ENCODE measurements at regions not wholly inside any gene's neighbourhood (a gene's known extent, or its start where the extent isn't known, plus 50 kb on each side); places are given as distances from the start of the nearest gene placed in this dataset.

GRCh38 chr6:165229216-165229615, 80.2 kb downstream of the C6orf118 start:
- Mint-ChIP-seq H3K4me1 (no peaks in the 10 kb centered on the region), H3K9me3 (peaks cover 8% of the 10 kb centered on the region), H3K27ac (no peak overlapping the region)

GRCh38 chr6:165227644-165228329, 81.6 kb downstream of the C6orf118 start:
- peaks cover 8% of the 10 kb centered on the region for H3K9me3 Mint-ChIP-seq
- H3K27me3 Mint-ChIP-seq: no peaks in the 10 kb centered on the region
- H3K27ac Mint-ChIP-seq: no peak overlapping the region
- no peak overlapping the region for H3K4me3 Mint-ChIP-seq
- no peaks in the 10 kb centered on the region for H3K4me1 Mint-ChIP-seq
- H3K36me3 Mint-ChIP-seq: no peaks in the 10 kb centered on the region

More at GRCh38 chr6:165229216-165229615, 80.2 kb downstream of the C6orf118 start:
- Mint-ChIP-seq H3K36me3 (no peaks in the 10 kb centered on the region), H3K27me3 (no peaks in the 10 kb centered on the region), H3K4me3 (no peak overlapping the region)

GRCh38 chr6:165223736-165224135, 85.7 kb downstream of the C6orf118 start:
- Mint-ChIP-seq H3K27me3 (no peaks in the 10 kb centered on the region), H3K4me3 (no peak overlapping the region)

GRCh38 chr6:165223101-165223500, 86.3 kb downstream of the C6orf118 start:
- Mint-ChIP-seq H3K4me1 (no peaks in the 10 kb centered on the region), H3K27me3 (no peaks in the 10 kb centered on the region), H3K36me3 (no peaks in the 10 kb centered on the region), H3K9me3 (peaks cover 15% of the 10 kb centered on the region), H3K27ac (no peak overlapping the region), H3K4me3 (no peak overlapping the region)

More at GRCh38 chr6:165223736-165224135, 85.7 kb downstream of the C6orf118 start:
- Mint-ChIP-seq H3K36me3 (no peaks in the 10 kb centered on the region), H3K27ac (no peak overlapping the region), H3K4me1 (no peaks in the 10 kb centered on the region), H3K9me3 (peaks cover 15% of the 10 kb centered on the region)

GRCh38 chr6:165222315-165223025, 86.9 kb downstream of the C6orf118 start:
- Mint-ChIP-seq H3K4me1 (no peaks in the 10 kb centered on the region), H3K36me3 (no peaks in the 10 kb centered on the region), H3K27me3 (no peaks in the 10 kb centered on the region), H3K9me3 (peaks cover 15% of the 10 kb centered on the region), H3K4me3 (no peak overlapping the region), H3K27ac (no peak overlapping the region)

- Mint-ChIP-seq H3K4me3 (no peak overlapping the region), H3K36me3 (no peaks in the 10 kb centered on the region), H3K4me1 (no peaks in the 10 kb centered on the region), H3K27ac (no peak overlapping the region), H3K9me3 (peaks cover 11% of the 10 kb centered on the region), H3K27me3 (no peaks in the 10 kb centered on the region)
Observed at GRCh38 chr6:165220045-165220444, 89.4 kb downstream of the C6orf118 start.

- Mint-ChIP-seq H3K4me1 (no peaks in the 10 kb centered on the region), H3K27me3 (no peaks in the 10 kb centered on the region), H3K4me3 (no peak overlapping the region), H3K36me3 (no peaks in the 10 kb centered on the region), H3K27ac (no peak overlapping the region), H3K9me3 (peaks cover 11% of the 10 kb centered on the region)
Observed at GRCh38 chr6:165219629-165220028, 89.8 kb downstream of the C6orf118 start.

GRCh38 chr6:165218829-165219228, 90.6 kb downstream of the C6orf118 start:
- Mint-ChIP-seq H3K4me1 (no peaks in the 10 kb centered on the region), H3K27ac (no peak overlapping the region), H3K36me3 (no peaks in the 10 kb centered on the region), H3K4me3 (no peak overlapping the region), H3K9me3 (peaks cover 11% of the 10 kb centered on the region), H3K27me3 (no peaks in the 10 kb centered on the region)

- H3K36me3 Mint-ChIP-seq: no peaks in the 10 kb centered on the region
- H3K27ac Mint-ChIP-seq: no peak overlapping the region
- H3K4me3 Mint-ChIP-seq: no peak overlapping the region
- no peaks in the 10 kb centered on the region for H3K4me1 Mint-ChIP-seq
- peaks cover under 1% of the 10 kb centered on the region for H3K9me3 Mint-ChIP-seq
- no peaks in the 10 kb centered on the region for H3K27me3 Mint-ChIP-seq
Observed at GRCh38 chr6:165206798-165207197, 102.6 kb downstream of the C6orf118 start.

- no peaks in the 10 kb centered on the region for H3K9me3 Mint-ChIP-seq
- no peaks in the 10 kb centered on the region for H3K36me3 Mint-ChIP-seq
- no peaks in the 10 kb centered on the region for H3K27me3 Mint-ChIP-seq
- H3K4me1 Mint-ChIP-seq: no peaks in the 10 kb centered on the region
- no peak overlapping the region for H3K4me3 Mint-ChIP-seq
- no peak overlapping the region for H3K27ac Mint-ChIP-seq
Observed at GRCh38 chr6:165205632-165206031, 103.8 kb downstream of the C6orf118 start.

- no peak overlapping the region for H3K27ac Mint-ChIP-seq
- no peaks in the 10 kb centered on the region for H3K36me3 Mint-ChIP-seq
Observed at GRCh38 chr6:165204807-165205545, 104.4 kb downstream of the C6orf118 start.

GRCh38 chr6:165200178-165200577, 109.2 kb downstream of the C6orf118 start:
- no peak overlapping the region for H3K27ac Mint-ChIP-seq
- no peak overlapping the region for H3K4me3 Mint-ChIP-seq
- no peaks in the 10 kb centered on the region for H3K27me3 Mint-ChIP-seq
- no peaks in the 10 kb centered on the region for H3K4me1 Mint-ChIP-seq
- no peaks in the 10 kb centered on the region for H3K36me3 Mint-ChIP-seq
- H3K9me3 Mint-ChIP-seq: peaks cover 5% of the 10 kb centered on the region

More at GRCh38 chr6:165204807-165205545, 104.4 kb downstream of the C6orf118 start:
- Mint-ChIP-seq H3K27me3 (no peaks in the 10 kb centered on the region), H3K4me3 (no peak overlapping the region), H3K4me1 (no peaks in the 10 kb centered on the region), H3K9me3 (no peaks in the 10 kb centered on the region)

- Mint-ChIP-seq H3K4me3 (no peak overlapping the region), H3K9me3 (peaks cover 21% of the 10 kb centered on the region), H3K36me3 (no peaks in the 10 kb centered on the region), H3K27ac (no peak overlapping the region), H3K27me3 (no peaks in the 10 kb centered on the region), H3K4me1 (no peaks in the 10 kb centered on the region)
Observed at GRCh38 chr6:165191461-165191860, 117.9 kb downstream of the C6orf118 start.

GRCh38 chr6:165186441-165187205, 122.8 kb downstream of the C6orf118 start:
- Mint-ChIP-seq H3K36me3 (no peaks in the 10 kb centered on the region), H3K27me3 (no peaks in the 10 kb centered on the region), H3K9me3 (peaks cover 4% of the 10 kb centered on the region), H3K4me3 (no peak overlapping the region), H3K4me1 (no peaks in the 10 kb centered on the region), H3K27ac (no peak overlapping the region)

- no peak overlapping the region for H3K4me3 Mint-ChIP-seq
- H3K9me3 Mint-ChIP-seq: peaks cover 2% of the 10 kb centered on the region
- no peaks in the 10 kb centered on the region for H3K4me1 Mint-ChIP-seq
- no peaks in the 10 kb centered on the region for H3K27me3 Mint-ChIP-seq
- H3K36me3 Mint-ChIP-seq: no peaks in the 10 kb centered on the region
- H3K27ac Mint-ChIP-seq: no peak overlapping the region
Observed at GRCh38 chr6:165186041-165186440, 123.4 kb downstream of the C6orf118 start.
